ENCODE measurements at regions not wholly inside any gene's neighbourhood (a gene's known extent, or its start where the extent isn't known, plus 50 kb on each side); places are given as distances from the start of the nearest gene placed in this dataset.
"Not testable (repeated sequence)": the region's sequence is repeated elsewhere in the genome, so short reads cannot be mapped to it uniquely, and the experiment has no call there.

DNA sequence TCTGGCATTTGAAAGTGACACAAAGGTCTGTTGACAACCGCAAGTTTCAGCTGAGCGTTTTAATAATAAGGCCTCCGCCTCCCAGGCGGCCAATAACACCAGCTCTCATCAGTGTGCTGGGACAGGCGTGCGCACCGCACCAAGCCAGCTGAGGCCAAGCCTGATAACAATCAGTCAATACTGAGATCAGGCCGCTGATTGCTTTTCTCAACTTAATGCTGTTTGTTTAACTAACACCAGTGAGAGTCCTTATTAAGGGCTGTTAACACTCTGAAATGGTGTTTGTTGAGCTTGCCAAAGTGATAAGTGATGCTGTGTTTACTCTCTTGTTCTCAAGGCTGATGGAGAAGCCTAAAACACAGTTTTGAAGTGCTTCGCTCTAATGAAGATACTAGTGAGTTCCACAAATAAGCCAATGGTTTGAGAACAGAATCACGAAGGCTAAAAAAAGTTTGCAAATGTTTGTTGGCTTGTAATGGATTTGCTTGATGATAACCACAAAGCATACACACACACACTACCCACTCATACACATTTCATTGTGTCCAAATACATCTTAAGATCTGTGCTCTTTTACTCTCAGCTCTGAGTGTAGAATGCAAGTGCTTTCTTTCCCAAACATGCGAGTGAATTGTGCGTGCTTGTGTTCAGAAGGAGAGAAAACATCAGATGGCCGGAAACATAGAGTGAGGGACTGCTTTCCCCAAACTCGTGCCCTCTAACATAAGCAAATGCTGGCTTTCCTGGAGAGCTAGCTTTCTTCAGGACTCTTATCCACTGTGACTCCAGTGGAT is 330.4 kb upstream of the KLF4 start (continued):
- no peak for TF ChIP-seq ZNF462 (CRISPR knock-in tag; IDR thresholded peaks at IDR 0.05)

- H3F3A ChIP-seq (replicated peaks; ENCODE audit: low read depth); H3K36me3 ChIP-seq (ENCODE audit: insufficient read depth); H3K4me2 ChIP-seq; H3K27ac ChIP-seq (ENCODE audit: low read depth); ATAC-seq; H3K27ac Mint-ChIP-seq; H4K20me1 ChIP-seq (replicated peaks; ENCODE audit: insufficient read depth); H3K4me3 ChIP-seq; H2AFZ ChIP-seq; H3K4me3 Mint-ChIP-seq; H3K27me3 ChIP-seq (ENCODE audit: insufficient read depth); H3K79me2 ChIP-seq (replicated peaks; ENCODE audit: insufficient read depth); DNase-seq (ENCODE audit: low spot score); H3K27me3 Mint-ChIP-seq (ENCODE audit: insufficient read depth, low read depth, poor library complexity); H3K36me3 Mint-ChIP-seq (ENCODE audit: low read depth): not testable (repeated sequence)
- Mint-ChIP-seq H3K4me1 (peaks cover 24% of the 10 kb centered on the region), H3K9me3 (peaks cover 10% of the 10 kb centered on the region)
- Histone ChIP-seq H3K4me1 (ENCODE audit: insufficient read depth) (peaks cover 13% of the 10 kb centered on the region), H3K9me2 (ENCODE audit: insufficient read depth) (peaks cover 13% of the 10 kb centered on the region; the same call in 1 of the 2 replicates)
Observed at GRCh38 chr9:107818503-107818829, 328.9 kb upstream of the KLF4 start.

GRCh38 chr9:107817595-107818502 is 328.3 kb upstream of the KLF4 start:
- H3K27me3 ChIP-seq (ENCODE audit: insufficient read depth); H3K36me3 Mint-ChIP-seq (ENCODE audit: low read depth); H3K79me2 ChIP-seq (replicated peaks; ENCODE audit: insufficient read depth); H4K20me1 ChIP-seq (replicated peaks; ENCODE audit: insufficient read depth); H3K27ac ChIP-seq (ENCODE audit: low read depth); H3K4me2 ChIP-seq; H3K27me3 Mint-ChIP-seq (ENCODE audit: insufficient read depth, low read depth, poor library complexity); H3K4me3 ChIP-seq; ATAC-seq; H3K4me3 Mint-ChIP-seq; DNase-seq (ENCODE audit: low spot score); H3F3A ChIP-seq (replicated peaks; ENCODE audit: low read depth); H3K27ac Mint-ChIP-seq; H2AFZ ChIP-seq; H3K36me3 ChIP-seq (ENCODE audit: insufficient read depth): not testable (repeated sequence)
- Mint-ChIP-seq H3K4me1 (peaks cover 24% of the 10 kb centered on the region), H3K9me3 (peaks cover 10% of the 10 kb centered on the region)
- H3K4me1 ChIP-seq (ENCODE audit: insufficient read depth) = peaks cover 13% of the 10 kb centered on the region
- H3K9me2 ChIP-seq (ENCODE audit: insufficient read depth) = peaks cover 13% of the 10 kb centered on the region; the same call in 1 of the 2 replicates

All from GM23338 (cell line).